G401.6 (cell line): ENCODE measurements at regions not wholly inside any gene's neighbourhood (a gene's known extent, or its start where the extent isn't known, plus 50 kb on each side); places are given as distances from the start of the nearest gene placed in this dataset.
"Not testable (repeated sequence)": the region's sequence is repeated elsewhere in the genome, so short reads cannot be mapped to it uniquely, and the experiment has no call there.

Experiments used
- FAIRE-seq: peaks from 2 replicates; lab custom pipeline; 2012; peaks lifted over from hg19 to GRCh38; lab: Jason Lieb, UNC

DNA sequence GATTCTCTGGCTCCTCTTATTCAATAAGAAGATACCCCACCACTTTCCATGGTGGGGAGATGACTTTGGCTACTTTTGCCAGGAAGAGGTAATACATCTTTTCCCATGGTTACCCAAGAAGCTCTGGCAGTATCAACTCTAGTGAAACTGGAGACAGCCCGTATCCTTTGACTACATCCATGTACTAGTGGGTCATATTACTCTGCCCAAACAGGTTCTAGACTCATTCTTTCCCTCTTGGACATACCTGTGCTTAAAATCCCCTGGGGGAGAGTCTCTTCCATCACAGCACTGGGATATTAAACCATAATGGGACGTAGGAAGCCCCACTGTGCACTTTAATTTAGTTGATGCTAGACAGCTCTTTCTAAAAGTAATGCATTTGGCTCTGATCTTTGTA, 144.7 kb upstream of the KLF12 start:
- FAIRE-seq = no peak

DNA sequence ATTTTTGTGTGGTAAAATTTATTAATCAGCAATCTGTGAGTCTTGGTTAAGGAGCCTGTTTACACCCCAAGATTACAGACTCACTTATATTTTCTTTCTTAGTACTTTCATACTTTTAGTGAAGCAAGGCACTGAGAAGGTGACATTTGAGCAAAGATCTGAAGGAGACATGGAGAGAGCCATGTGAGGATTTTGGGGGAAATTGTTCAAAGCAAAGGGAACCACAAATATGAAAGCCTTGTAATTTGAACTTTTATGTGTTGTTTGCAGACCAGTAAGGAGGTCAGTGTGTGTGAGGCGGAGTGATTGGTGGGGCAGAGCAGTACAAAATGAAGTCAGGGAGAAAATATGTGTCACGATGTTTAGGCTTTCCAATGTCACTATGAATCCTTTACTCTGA, 140.7 kb upstream of the KLF12 start:
- FAIRE-seq = no peak

DNA sequence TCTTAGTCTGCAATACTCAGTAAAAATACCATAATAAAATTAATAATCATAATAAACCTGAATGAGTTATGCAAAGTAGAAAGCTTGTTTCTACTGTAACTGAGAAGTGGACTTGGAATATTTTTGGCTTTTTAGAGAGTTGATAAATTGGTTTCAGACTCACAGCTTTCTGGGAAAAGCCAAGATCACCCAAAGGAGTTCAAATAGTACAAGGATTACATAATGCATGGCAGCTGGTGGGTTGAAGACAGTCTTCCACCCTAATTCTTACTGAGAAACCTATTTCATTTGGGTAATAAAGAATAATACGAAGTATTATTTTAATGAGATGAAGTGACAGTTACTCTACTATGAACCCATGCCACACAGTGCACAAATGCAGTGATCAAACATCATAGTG, 139.4 kb upstream of the KLF12 start:
- FAIRE-seq = no peak

DNA sequence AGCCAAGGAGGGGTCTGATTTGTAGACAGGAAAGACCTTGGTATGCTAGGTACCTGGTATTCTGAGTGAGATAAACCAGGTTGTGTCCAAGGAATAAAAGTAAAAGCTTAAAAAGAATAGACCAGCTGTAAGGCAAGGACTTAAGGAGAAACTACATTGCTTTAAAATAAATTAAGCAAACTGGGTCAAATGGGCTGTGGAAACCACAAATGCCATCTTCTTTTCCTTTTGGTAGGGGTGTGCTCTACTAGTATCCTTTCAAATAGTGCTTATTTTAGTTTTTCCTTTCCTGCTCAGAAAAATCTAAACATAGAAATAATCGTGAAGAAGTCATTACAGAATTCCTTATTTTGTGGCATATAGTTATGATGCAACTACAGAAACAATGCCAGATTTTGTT, 138.6 kb upstream of the KLF12 start:
- no peak for FAIRE-seq

DNA sequence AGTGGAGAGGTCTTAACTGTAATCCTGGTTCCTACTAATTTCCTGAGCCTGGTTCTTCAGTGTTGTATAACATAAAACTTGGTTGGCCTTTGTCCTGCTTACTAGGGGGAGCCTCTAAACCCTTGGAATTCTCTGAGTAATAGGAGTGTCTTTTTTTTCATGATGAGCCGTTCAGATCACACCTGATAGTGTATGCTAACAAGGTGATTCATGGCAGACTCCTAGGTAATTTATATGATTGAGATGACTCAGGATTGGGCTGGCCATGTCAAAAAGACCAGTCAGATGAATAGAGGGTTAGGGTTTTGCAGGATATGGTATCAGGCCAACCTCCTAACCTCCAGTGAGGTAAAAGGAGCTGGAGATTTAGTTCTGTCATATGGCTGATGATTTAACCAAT, 135.8 kb upstream of the KLF12 start:
- no peak for FAIRE-seq

DNA sequence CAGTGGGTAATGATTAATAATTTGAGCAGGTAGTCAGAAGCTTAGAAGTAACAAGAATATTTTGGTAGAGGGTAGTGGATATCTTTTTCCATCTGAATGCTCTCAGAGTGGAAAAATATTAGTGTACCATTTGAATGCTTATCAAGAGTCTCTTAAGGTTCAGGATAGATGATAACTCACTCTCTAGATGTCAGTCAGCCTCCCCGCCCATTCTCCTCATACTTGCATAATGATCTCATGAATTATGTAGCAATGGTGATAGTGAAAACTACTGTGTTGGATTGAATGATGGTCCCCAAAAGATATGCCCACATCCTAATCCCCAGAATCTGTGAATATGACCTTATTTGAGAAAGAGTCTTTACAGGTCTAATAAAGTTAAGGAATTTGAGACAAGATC, 132.7 kb upstream of the KLF12 start:
- FAIRE-seq = no peak

DNA sequence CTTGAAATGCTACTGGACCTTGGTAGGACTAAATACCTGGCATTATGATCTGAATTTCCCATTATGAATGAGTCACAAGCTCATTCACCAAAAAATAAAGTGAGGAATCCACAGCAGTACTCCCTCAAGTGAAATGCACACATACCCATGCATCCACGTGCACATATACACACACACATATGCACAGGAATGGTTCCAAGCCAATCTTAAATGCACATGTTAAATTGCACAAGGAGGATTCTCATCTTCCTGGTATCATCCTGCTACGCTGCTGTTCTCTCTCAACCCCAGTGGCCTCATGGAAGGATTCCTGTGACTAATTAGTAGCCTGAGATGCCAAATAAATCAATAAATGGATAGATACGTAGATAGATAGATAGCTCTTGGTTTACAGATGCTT, 132.1 kb upstream of the KLF12 start:
- FAIRE-seq = no peak

DNA sequence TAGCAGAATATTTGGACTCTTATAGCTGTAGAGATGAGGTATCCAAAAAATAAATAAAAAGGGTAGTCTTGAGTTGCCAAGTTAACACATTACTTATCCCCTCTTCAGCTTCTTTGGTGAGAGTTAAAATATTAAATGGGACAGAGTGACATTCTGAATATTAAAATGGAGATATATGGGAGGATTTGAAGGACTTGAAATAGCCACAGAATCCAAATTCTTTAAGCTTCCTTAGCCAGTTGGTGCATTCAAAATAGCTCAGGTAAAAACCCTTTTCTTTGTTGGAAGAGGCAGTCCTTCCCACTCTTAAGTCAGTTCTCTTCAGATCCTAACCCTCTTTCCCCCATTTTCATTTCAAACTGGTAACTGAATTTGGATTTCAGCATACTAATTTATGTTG, 130.1 kb upstream of the KLF12 start:
- FAIRE-seq = no peak

DNA sequence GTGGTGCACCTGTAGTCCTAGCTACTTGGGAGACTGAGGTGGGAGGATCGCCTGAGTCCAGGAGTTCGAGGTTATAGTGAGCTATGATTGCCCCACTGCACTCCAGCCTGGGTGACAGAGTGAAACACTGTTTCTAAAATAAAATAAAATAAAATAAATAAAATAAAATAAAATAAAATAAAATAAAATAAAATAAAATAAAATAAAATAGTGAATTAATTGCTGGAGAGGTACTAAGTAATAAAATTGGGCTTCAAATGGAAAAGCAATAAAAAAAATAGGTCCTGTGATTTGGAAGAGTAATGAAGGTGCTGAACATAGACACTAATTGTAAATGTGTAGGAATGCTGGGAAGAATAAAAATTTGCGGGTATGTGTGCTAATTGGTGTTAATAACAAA, 126.2 kb upstream of the KLF12 start:
- not testable (repeated sequence) for FAIRE-seq

DNA sequence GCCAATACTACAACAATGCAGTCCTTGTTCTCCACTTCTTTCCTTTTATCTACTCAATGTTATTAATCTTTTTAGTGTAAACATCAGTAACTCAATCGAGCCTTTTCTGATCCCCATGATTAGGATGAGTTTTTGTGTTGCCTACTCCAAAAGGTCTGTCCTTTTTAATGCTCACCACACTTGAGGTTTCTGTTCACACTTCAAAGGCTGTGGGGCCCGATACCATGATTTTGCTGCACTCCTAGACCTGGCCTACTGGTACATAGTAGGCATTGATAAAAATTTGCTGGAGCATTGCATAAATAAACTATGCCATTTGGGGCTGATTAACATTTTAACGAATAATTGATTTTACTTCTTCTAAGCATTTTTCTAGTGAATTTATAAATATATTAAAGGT, 125.4 kb upstream of the KLF12 start:
- no peak for FAIRE-seq

DNA sequence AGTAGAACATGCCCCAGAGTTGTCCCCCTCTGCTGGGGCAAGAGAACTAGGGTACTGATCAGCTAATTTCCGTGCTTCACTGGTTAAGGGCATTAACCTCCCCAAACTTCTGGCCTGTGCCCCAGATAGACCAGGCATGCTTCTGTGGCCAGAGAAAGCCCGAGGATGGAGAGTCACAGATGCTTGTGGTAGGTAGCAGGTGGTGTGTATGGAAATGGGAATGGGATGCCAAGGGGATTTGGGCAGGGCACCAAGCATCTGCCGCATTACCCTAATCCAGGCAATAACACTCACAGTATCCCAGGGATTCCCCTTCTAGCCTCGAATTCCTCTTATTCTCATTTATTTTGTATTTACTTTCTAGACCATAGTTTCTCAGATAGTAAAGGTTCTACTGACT, 124.8 kb upstream of the KLF12 start:
- FAIRE-seq = no peak

DNA sequence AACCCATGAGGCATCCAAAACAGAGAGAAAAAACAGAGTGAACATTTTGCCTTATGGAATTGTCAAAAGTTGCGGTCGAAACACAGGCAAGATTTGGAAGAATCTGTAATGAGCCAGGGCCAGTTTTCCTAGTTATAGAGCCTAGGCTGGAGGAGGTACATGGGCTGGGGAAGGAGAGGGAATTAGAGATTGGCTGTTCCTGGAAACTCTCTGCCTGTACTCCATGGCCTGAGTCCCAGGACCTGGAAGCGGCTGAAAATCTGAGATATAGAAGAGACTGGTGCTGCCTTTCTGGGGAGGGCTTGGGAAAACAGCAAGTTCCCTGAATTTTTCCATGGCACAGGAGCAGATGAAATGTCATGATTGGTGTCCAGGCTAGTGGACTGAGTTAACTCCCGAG, 122.8 kb upstream of the KLF12 start:
- FAIRE-seq = no peak

DNA sequence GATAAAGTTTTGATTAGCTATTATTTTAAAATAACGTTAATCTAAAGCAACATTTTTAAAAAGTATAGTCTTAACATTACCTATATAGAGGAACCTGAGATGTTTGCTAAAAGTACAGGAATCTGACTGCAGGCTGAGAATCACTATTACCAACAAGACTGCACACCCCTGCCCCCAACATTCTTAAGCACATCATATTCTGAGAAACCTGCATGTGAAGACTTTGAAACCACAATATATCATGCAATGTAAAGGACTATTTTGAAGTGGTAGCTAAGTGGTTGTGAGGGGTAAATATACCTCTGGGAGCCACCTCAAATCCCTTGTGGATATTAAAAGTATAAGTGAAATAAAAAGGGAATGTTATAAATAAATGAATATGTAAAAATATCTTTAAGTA, 119.0 kb upstream of the KLF12 start:
- FAIRE-seq = no peak

DNA sequence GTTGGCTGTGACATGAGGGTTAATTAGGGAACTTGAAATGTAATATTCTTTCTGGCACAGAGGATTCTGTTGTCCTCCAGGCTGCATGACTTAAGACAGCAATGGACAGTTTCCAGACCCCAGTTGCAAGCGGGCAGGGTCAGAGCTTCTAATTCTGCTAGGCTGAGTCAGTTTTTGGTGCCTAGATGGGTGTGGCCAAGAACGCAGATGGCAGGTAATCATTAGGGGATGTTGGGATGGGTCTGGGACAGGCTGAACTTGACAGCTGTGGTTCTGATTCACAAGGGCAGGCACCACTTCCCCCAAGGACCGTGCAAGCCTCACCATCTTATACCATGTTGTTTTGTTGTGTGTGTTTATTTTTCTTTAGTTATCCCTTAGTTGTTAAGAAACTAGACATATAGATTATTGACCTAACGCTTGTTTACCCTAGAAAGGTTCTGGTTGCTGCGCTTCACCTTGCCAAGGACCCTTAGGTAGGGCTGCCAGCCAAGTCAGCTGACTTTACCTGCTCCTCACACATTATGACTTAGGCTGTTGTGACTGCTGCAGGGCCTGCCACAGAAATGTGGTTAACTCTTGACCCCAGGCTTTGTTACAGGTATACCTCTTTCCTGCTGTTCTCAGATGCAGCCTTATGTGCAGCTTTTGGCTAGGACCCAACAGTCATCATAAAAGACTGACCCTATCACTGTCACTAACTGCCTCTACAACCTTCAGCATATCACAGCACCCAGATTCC, 117.7 kb upstream of the KLF12 start:
- no peak for FAIRE-seq

DNA sequence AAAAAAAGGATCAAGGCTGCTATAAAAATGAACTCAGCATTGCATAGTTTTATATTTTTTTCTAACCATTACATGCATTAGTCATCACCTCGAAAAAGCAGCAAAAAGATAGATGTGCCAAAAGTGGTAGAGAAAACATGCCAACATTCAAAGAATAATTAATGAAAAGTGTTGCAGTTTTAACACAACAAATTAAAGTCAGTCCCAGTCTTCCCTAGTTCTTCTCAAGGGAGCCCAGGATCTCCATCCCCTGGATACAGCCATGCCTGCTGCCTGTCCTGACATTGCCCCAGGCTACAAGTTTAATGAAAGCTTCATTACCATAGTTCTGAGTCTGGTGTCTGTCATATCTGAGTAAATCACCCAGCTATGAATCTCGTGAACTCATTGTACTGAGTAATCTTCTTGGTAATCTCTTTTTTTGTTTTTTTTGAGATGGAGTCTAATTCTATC, 116.6 kb upstream of the KLF12 start:
- FAIRE-seq = no peak

DNA sequence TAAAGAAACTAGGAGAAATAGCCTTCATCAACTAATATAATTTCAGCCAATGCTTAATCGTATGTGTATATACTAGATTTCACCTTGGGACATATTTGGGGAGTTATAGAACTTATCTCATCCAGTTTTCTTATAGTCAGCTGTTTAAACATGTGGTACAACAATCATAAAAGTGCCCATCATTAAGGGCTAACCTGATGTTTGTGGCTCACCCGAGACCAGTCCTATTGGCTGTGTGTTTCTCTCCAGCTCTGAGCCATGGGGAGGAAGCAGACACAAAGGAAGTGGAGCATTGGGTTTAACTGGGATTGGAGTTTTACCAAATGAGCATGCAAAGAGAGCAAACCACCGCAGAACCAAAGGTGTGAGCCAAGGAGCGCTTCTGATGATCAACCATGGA, 114.3 kb upstream of the KLF12 start:
- FAIRE-seq = no peak

DNA sequence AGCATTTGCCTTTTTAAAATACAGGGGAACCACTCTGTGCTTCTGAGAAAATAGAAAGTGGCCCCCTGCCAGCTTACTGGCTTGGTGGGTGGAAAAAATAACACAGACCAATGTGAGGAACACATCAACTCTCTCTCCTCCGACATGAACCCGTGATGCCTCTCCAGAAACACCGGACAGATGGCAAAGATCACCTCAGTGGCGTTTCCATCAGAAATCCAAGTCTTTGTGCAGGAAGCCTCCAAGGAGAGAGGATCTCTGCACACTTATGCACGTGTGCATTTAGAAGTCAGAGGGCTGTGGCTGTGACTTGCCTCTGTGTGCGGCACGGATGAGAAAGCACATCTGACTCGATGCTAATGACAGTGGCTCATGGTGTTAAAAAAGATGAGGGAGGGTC, 112.3 kb upstream of the KLF12 start:
- FAIRE-seq = no peak

DNA sequence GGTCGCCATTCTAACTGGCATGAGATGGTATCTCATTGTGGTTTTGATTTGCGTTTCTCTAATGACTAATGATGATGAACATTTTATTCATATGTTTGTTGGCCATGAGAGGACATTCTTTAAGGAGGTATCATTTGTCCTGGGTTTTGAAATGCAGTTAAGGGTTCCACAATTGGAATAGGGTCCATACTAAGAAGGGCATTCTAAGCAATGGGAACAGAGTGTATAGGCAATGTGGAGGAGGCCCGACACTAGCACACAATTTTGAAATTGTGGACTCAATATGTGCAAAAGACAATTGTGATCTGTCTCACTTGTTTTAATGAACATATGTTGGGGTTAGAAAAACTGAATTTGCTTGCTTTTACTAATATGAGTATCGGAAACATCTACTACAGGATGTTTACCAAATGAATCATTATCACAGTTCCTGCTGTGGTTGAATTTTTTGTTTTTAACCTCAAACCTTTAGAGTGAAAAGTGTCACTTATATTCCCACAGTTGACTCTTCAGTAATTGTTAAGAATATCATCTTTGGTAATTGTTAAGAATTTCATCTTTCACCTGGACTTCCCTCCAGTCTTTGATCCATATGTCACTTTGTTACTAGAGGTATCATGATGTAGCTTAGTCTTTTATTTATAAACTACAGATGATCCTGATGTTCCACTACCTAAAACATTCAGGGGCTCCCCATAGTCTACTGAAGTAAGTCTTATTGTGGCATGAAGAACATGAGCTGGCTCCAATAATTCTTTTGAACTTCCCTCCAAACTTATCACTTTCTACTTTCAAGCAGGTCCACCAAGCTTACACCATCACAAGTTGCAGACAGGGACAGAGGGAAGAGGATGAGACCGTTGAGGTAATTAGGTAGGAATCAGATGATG, 109.7 kb upstream of the KLF12 start:
- FAIRE-seq = no peak

DNA sequence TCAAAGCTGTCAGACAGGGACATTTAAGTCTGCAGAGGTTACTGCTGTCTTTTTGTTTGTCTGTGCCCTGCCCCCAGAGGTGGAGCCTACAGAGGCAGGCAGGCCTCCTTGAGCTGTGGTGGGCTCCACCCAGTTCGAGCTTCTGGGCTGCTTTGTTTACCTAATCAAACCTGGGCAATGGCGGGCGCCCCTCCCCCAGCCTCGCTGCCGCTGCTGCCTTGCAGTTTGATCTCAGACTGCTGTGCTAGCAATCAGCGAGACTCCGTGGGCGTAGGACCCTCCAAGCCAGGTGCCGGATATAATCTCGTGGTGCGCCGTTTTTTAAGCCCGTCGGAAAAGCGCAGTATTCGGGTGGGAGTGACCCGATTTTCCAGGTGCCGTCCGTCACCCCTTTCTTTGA, 107.1 kb upstream of the KLF12 start:
- not testable (repeated sequence) for FAIRE-seq

DNA sequence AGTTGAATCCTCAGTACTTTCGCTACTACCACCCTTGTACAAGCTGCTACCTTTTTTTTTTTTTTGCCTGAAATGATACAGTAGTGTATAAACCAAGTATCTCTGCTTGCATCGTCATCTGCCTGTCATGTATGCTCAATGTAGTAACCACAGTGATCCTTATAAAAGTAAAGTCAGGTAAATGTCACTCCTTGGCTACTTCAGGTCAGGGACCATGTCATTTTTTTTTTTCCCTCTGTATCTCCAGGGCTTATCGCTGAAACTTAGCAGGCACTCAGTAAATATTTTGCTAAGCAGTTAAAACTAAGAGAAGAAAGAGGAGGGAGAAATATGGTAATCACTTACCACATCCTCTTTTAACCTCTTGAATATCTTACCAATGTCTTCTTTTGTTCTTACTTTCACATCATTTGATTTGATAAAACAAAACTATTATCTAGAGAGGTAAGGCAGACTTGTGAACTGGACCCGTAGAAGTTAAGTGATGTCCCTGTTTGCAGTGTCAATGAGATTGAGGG, 96.8 kb upstream of the KLF12 start:
- FAIRE-seq = no peak

DNA sequence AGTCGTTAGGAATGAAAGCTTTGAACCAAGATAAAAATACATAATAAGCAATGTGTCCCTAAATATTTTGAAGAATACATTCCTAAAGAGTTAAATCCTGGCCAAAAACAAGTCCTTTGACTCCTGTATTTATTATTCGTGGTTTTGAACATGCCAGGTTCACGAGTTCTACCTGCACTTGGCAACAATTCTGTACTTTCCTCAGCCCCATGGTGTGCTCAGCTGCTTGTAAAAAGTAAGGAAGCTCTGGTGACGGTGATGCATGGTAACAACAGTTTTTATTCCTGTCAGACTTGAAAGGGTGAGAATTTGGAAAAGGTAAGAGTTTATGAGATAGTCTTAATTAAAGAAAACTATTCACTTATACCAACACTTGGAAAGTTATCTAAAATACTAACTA, 95.0 kb upstream of the KLF12 start:
- FAIRE-seq = no peak

DNA sequence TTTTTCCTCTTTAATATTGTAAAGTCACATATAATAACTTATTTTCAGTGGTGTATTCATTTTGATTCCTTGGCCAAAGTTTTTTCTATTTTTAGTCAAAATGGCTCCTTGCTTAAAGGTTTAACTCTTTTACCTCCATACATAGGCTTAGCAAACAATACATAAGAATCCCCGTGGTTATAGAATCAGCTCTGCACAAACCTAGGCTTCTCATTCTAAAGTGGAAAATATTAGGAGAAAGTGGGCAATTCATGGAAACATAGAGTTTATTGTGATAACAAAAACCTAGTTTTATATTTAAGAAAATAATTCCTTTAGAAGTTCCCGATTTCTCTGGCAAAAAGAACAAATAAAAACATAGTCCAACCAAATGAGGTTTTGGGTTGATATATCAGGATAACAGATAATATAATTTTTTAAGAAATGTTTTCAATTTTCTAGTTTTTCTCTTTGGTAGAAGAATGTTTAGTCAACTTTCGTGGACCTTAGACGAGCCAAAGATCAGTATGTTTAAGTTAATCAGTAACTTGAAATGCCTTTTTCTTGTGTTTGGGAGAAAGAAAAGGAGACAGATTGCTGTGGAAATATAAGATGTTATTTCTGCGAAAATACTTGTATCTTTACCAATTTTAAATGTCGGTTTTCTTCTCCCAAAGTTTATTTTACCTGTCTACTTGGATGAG, 93.4 kb upstream of the KLF12 start:
- FAIRE-seq = no peak
